NCI-H146 (cell line): ENCODE measurements at regions not wholly inside any gene's neighbourhood (a gene's known extent, or its start where the extent isn't known, plus 50 kb on each side); places are given as distances from the start of the nearest gene placed in this dataset.
"Not testable (repeated sequence)": the region's sequence is repeated elsewhere in the genome, so short reads cannot be mapped to it uniquely, and the experiment has no call there.

Experiments used
- DNase-seq: peaks from one replicate; lab custom pipeline; 2025; lab: John Stamatoyannopoulos, UW

DNA sequence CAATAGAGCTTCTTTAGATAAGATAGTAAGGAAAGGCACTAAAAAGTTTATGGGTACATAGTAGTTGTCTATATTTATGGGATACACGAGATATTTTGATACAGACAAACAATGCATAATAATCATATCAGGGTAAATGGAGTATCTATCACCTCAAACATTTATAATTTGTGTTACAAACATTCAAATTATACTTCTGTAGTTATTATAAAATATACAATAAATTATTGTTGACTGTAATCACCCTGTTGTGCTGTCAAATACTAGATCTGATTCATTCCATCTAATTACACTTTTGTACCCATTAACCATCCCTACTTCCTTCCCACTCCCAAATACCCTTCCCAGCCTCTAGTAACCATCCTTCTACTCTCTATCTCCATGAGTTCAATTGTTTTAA, 179.7 kb downstream of the FOXG1 start:
- no peak for DNase-seq

DNA sequence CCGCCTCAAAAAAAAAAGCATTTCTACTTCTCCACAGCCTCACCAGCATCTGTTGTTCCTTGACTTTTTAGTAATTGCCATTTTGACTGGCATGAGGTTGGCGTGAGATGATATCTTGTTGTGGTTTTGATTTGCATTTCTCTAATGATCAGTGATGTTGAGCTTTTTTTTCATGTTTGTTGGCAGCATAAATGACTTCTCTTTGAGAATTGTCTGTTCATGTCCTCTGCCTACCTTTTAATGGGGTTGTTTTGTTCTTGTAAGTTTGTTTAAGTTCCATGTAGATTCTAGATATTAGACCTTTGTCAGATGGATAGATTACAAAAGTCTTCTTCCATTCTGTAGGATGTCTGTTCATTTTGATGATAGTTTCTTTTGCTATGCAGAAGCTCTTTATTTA, 182.9 kb downstream of the FOXG1 start:
- DNase-seq, result no peak

GRCh38 chr14:28952161-28952560, 185.6 kb downstream of the FOXG1 start:
- DNase-seq, result no peak

GRCh38 chr14:28952666-28953065, 186.1 kb downstream of the FOXG1 start:
- peak; percentile 85 for DNase-seq

DNA sequence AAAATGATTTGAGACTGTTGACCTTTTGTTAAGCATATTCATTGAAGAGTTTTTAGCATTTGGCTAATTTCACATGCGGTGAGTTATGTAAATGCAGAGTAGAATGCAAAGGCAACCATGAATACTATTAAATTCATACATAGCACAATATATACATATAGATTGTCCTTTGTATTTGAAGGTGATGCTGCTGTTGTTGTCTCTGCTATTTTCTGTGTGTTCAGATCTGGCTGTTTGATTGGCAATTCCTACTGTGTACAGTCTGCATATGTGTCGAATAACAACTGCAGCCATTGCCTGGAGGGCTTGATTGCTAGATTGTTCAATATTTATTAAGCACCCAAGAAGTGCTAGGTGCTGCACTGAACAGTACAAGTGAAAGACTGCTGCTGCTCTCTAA, 187.4 kb downstream of the FOXG1 start:
- peak; percentile 38 for DNase-seq

DNA sequence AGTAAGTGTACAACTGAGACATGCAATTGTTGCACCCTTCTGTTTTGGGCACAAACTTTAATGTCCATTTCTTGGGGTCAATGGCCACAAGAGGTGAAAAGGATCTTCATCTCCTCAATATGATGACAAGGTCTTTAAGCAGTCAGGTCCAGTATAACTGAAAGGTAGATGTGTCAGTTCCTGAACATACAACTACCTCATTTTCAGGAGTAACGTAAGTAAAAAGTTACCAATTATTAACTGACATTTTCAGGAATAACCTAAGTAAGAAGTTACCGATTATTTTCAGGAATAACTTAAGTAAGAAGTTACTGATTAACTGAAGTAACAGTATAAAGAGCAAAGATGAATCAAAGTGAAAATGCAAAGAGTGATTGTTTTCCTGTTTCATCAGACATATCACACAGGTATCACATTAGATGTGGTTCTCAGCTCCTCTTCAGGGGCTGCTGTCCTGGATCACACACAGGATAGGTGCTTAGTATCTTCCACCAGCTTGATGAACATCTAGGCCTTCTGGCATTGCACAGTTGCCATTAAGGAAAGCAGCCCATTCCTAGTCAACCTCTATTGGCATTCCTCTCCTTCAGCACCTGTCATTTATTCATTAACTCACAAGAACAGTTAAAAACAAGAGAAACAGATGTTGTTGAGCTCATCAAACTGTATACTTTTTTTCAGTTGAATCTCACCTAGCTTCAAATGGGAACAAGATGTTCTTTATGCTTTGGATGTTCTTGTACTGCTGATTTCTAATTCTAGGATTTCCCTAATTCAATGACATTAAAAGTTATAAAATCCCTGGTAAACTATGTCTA, 200.0 kb downstream of the FOXG1 start:
- DNase-seq, result no peak

DNA sequence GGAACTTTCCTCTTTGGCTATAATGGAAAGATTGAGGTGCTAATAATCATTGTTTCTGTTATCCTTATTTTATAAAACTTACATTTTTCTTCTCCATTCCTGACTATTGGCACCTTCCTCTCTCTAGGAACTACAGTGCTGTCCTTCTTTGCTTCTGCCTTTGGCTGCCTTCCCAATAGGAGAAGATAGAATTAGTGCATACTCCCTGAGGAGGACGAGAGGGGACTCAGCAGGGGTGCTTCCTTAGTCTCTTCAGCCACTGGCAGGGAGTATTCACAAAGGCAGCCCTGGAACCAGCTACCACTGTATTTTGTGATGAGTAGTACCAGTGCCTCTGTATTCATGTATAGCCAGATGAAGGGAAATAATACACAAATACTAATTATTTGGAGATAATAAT, 208.5 kb downstream of the FOXG1 start:
- no peak for DNase-seq

GRCh38 chr14:28982228-28982627, 215.6 kb downstream of the FOXG1 start:
- no peak for DNase-seq

DNA sequence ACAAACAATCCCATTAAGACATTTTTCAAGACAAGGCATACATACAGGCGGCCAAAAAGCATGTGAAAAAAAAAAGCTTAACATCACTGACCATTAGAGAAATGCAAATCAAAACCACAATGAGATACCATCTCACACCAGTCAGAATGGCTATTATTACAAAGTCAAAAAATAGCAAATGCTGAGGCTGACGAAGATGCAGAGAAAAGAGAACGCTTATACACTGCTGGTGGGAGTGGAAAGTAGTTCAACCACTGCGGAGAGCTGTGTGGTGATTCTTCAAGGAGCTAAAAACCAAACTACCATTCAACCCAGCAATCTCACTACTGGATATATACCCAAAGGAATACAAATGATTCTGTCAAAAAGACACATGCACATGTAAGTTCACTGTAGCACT, 216.7 kb downstream of the FOXG1 start:
- DNase-seq, result no peak

DNA sequence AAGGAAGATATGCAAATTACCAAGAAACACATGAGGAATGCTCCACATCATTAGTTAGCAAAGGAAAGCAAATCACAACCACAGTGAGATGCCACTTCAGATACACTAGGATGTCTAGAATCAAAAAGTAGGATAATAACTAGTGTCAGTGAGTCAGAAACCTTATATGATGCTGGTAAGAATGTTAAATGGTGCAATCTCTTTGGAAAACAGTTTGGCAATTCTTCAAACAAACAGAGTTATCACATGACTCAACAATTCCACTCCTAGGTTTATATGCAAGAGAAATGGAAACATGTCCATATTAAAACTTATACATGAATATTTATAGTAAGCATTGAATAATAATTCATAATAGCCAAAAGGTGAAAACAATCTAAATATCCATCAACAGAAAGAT, 220.9 kb downstream of the FOXG1 start:
- DNase-seq, result no peak

DNA sequence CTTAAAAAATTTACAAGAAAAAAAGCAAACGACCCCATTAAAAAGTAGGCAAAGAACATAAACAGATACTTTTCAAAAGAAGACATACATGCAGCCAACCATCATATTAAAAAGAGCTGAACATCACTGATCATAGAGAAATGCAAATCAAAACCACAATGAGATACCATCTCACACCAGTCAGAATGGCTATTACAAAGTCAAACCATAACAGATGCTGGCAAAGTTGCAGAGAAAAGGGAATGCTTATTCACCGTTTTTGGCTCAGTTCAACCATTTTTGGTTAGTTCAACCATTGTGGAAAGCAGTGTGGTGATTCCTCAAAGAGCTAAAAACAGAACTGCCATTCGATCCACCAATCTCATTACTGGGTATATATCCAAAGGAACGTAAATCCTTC, 230.6 kb downstream of the FOXG1 start:
- DNase-seq, result not testable (repeated sequence)

GRCh38 chr14:28999656-29000055, 233.1 kb downstream of the FOXG1 start:
- no peak for DNase-seq

- DNase-seq, result no peak
Observed at GRCh38 chr14:29005647-29006046, 239.1 kb downstream of the FOXG1 start.

DNA sequence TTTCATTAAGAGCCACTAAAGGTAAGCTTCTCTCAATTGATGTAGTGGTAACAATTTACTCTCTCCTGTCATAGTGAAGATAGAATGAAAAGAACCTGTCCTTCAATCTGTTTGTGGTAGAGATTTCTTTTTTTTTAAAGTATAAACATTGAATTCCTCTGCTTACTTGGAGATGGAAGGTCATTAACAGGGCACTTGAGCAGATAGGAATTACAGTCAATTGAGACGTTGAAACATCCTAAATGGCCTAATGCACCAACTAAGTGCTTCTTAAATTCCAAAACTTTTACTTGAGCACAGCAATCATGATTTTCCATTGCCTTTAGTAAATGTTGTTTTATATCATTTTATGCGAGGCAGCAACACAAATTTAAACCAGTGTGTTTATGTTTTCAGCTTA, 241.4 kb downstream of the FOXG1 start:
- DNase-seq, result no peak

- peak; percentile 14 for DNase-seq
Observed at GRCh38 chr14:29016050-29016900, 249.7 kb downstream of the FOXG1 start.

DNA sequence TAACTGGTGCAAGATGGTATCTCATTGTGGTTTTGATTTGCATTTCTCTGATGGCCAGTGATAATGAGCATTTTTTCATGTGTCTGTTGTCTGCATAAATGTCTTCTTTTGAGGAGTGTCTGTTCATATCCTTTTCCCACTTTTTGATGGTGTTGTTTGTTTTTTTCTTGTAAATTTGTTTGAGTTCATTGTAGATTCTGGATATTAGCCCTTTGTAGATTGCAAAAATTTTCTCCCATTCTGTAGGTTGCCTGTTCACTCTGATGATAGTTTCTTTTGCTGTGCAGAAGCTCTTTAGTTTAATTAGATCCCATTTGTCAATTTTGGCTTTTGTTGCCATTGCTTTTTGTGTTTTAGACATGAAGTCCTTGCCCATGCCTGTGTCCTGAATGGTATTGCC, 256.9 kb downstream of the FOXG1 start:
- DNase-seq, result not testable (repeated sequence)

GRCh38 chr14:29027441-29027840, 260.9 kb downstream of the FOXG1 start:
- DNase-seq, result not testable (repeated sequence)

GRCh38 chr14:29027941-29028705, 261.5 kb downstream of the FOXG1 start:
- DNase-seq, result not testable (repeated sequence)

GRCh38 chr14:29028973-29029582, 262.5 kb downstream of the FOXG1 start:
- DNase-seq, result no peak

DNA sequence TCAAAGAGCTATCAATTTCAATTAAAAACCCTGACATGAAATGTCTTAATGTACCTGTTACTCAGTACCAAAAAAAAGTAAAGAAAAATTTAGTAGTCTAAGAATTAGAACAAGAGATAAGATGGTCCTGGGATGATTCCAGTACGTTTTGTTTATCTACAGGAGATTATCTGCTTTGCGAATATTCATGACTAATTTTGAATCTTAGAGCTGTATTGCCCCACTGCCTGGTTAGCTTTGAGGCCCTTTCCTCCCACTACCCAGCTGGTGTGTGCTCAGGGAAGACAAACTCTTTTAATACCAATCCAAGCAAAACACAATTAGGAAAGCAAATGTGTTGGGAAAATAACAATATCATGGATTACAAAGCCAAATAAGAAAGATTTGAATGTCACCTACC, 263.5 kb downstream of the FOXG1 start:
- DNase-seq, result no peak

DNA sequence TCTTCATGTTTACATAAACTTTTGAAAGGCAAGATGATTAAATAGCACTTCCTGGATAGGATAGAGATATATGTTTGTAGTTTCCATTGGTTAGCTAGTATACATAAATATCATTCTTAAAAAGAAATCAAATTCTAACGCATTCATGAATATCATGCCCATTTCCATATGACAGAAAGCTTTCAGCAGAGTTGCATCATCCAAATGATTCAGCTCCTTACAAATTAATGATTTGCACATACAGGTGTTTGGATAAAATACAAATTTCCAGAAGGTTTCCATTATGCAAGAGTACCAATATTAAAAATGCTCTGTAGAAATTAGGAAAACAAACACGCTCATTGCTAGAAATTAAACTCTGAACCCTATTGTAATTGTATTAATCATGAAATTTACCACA, 264.4 kb downstream of the FOXG1 start:
- DNase-seq, result no peak

DNA sequence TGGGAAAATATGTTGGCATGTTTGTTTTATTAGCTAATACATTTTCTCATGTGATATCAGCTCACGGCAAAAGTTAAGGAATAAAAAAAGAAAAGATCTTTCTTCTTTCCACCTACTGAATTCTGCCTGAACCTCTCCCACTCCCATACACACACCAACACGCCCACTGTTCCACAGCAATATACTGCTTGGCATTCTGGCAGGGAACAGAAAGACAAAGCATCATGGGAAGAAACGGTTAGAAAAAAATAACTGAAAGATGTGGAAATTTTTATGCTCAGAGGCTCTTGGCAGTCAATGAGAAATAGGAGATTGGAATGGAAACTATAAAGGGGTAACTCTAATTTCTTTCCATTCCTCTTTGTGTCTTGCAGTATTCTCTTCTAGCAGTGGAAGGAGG, 268.5 kb downstream of the FOXG1 start:
- DNase-seq, result no peak
